HG03457 (cell line): ENCODE measurements at regions not wholly inside any gene's neighbourhood (a gene's known extent, or its start where the extent isn't known, plus 50 kb on each side); places are given as distances from the start of the nearest gene placed in this dataset.
"Not testable (repeated sequence)": the region's sequence is repeated elsewhere in the genome, so short reads cannot be mapped to it uniquely, and the experiment has no call there.

Source experiments
- ATAC-seq: cut with Tn5 transposase; IDR thresholded peaks from one replicate; pipeline ENCODE4 v1.9.1; 2021; ENCODE audit warnings: moderate number of reproducible peaks; ENCODE audit not compliant: unreplicated experiment

DNA sequence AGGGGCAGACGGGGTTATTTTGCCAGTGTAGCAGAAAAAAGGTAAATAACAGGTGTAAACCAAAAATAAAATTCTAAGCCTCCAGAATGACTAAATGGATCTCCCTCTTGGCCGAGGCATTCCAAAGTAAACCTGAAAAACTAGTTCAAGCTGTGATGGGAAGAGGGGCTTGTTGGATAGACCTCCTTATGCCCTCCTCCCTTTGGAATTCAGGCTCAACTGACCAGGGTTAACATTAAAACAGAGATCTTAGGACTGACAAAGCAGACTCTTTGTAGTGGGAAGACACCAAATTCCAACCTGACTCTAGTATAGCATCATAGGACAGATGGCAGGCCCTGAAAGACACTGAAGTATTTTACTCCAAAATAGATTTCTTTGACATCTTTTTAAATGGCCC, 113.8 kb upstream of the ITGB1 start:
- ATAC-seq, result no peak

DNA sequence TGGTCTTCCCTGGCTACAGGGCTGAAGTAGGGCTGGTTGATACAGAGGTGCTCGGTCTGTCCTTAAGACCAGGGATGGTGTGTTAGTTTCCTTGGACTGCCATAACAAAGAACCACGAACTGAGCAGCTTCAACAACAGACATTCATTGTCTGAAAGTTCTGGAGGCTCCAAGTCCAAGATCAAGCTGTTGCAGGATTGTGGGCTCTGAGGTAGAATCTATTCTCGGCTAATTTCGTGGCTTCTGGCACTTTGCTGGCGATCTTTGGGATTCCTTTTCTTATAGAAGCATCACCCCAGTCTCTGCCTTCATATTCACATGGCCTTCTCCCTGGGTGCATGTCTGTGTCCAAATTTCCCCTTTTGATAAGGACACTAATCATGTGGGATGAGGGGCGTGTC, 112.1 kb upstream of the ITGB1 start:
- ATAC-seq, result no peak

DNA sequence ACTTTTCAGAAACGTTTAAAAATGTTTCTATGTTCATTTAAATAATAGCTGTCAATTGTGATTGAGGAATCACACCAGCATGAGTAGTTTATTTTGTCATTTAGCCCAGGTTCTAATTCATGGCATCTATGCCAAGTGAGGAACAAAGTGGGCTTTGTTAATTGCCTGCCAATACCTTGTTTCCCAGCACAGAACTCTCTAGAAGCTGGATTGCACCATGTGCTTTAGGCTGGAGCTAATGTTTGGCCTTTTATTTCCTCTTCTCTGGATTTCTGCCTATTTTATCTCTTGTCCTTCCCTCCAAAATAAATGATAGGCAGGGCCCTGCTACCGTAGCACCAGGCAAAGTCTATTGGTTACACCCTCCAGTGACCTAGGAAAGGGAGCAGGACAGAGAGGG, 109.9 kb upstream of the ITGB1 start:
- ATAC-seq, result no peak

DNA sequence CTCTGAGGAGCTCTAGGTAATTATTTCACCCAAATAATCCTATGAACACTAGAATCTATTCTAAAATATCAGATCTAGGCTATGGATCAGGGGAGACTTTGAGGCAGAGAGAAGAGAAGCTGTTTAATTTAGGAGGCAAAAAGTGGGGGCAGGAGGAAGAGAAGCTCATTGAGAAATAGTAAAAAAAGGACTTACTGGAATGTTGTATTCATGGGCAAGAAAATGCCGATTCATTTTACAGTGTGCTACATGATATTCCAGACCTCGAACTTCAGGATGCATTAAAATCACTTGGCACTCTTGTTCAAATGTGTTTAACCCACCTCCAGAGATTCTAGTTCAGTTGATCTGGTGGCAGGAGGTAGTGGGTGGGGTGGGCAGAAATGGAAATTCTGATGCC, 109.5 kb upstream of the ITGB1 start:
- ATAC-seq, result no peak

- no peak for ATAC-seq
Measured at GRCh38 chr10:33066558-33067236, 108.7 kb upstream of the ITGB1 start.

- no peak for ATAC-seq
Measured at GRCh38 chr10:33065111-33065510, 107.1 kb upstream of the ITGB1 start.

DNA sequence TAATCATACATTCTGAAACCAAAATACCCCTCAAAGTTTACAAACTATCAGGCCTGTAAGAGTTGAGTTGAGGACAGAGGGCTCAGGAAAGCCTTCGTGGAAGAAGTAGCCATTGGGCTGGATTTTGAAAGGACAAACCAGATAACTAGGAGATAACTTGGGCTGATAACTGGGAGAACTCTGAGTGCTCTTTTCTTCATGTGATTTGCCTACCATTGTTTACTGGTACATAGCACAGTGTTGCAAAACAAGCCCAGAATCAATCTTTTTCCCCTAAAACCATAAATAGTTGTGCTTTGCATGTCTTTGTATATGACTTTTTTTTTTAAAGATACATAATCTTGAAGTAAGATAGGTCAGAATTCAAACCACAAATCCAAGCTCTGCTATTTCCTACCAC, 106.7 kb upstream of the ITGB1 start:
- ATAC-seq, result no peak

GRCh38 chr10:33057620-33058019, 99.6 kb upstream of the ITGB1 start:
- no peak for ATAC-seq

DNA sequence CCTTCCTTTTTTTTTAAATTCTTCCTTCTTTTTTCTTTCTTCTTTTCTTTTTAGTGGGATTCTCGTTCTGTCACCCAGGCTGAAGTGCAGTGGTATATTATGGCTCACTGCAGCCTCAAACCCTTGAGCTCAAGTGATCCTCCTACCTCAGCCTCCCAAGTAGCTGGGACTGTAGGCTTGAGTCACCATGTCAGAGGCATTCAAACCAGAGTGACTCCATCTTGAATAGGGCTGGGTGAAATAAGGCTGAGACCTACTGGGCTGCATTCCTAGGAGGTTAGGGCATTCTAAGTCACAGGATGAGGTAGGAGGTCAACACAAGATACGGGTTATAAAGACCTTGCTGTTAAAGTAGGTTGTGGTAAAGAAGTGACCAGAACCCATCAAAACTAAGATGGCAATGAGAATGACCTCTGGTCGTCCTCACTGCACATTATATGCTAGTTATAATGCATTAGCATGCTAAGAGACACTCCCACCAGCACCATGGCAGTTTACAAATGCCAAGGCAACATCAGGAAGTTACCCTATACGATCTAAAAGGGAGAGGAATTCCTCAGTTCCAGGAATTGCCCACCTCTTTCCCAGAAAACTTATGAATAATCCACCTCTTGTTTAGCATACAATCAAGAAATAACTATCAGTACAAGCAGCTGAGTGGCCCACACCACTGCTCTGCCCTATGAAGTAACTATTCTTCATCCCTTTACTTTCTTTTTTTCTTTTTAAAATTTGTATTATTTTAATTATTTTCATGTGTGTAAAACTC, 99.0 kb upstream of the ITGB1 start:
- no peak for ATAC-seq

GRCh38 chr10:33055625-33056024, 97.6 kb upstream of the ITGB1 start:
- no peak for ATAC-seq

GRCh38 chr10:33052915-33053810, 95.1 kb upstream of the ITGB1 start:
- no peak for ATAC-seq

DNA sequence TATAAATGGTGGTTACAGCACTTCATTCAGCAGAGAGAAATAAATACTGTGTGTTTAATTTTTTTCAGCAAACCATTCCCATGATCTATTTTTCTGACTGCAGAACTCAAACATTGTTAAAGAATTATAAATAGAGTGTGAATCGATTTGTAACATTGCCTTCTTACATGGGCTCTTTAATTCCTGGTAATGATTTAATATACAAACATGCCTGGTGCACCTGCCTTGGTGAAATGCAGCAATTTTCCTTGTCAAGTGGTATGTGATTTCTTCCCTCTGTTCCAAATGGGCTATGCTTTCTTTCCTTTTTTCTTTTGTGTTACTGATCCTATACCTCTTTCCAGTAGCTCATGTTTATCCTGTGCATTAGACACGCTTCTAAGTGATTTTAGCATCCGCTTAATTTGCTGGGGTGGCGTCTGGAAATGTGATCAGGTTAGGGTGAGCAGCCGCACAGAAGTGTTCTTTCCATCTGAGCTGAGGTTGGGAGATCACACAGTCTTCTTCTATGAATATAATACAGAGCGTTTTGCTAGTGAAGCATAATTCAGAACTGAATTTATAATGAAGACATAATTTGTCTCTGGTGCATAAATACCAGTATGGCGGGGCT, 94.3 kb upstream of the ITGB1 start:
- no peak for ATAC-seq

DNA sequence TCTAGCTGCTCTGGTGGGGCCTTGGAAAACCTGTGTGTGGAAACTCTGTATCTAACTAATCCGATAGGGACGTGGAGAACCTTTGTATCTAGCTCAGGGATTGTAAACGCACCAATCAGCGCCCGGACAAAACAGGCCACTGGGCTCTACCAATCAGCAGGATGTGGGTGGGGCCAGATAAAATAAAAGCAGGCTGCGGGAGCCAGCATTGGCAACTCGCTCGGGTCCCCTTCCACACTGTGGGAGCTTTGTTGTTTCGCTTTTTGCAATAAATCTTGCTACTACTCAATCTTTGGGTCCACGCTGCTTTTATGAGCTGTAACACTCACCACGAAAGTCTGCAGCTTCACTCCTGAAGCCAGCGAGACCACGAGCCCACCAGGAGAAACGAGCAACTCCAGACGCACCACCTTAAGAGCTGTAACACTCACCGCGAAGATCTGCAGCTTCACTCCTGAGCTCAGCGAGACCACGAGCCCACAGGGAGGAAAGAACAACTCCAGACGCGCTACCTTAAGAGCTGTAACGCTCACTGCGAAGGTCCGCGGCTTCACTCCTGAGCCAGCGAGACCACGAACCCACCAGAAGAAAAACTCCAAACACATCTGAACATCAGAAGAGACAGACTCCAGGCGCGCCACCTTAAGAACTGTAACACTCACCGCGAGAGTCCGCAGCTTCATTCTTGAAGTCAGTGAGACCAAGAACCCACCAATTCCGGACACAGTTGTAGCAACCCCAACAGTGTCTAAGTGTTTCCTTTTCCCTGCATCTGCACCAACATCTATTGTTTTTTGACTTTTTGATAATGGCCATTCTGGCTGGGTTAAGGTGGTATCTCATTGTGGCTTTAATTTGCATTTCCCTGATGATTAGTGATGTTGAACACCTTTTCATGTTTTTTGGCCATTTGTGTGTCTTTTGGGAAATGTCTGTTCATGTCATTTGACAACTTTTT, 92.2 kb upstream of the ITGB1 start:
- ATAC-seq, result not testable (repeated sequence)

DNA sequence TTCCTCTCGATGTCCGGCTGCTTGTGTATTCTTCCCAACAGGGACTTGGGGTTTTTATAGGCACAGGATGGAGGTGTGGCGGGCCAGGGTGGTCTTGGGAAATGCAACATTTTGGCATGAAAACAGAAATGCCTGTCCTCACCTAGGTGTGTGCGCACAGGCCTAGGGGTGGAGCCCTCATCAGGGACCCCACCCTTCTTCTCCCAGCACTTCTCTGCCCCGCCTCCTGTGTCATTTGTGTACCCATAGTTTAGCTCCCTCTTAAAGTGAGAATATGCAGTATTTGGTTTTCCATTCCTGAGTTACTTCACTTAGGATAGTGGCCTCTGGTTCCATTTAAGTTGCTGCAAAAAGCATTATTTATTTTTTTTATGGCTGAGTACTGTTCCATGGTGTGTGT, 90.2 kb upstream of the ITGB1 start:
- ATAC-seq, result no peak

DNA sequence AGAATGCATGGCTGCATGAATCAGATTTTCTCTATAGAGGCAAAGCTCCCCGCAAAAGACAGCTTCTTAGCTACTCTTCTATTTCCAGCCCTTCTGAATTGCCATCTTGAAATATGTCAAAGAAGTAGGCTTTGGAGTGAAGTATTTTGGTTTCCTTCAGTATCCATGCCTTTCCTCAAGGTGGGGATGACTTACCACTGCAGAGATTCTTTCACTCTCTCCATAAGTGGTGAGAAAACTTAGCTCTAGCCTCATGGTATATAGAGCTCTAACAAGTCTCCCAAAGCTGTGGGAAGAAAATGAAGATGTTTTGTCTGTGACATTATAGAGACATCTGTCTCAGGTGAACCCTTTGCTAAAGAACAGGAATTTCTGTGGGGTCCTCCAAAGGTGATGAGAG, 89.6 kb upstream of the ITGB1 start:
- no peak for ATAC-seq

DNA sequence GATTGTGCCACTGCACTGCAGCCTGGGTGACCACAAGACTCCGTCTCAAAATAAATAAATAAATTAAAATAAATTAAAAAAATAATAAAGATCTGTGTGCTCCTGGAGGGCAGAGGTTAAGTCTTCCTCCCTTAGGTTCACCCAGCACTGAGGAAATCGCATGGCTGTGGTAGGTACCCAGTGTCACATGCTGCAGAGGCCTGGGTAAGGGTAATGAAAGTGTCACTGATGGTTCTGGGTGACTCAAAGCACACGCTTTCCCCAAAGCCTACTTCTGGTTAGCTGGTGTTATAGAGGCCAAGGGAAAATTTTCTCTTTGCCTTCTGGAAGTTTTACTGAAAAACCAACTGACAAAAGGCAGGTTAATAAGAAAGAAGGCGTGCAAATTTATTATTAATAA, 88.8 kb upstream of the ITGB1 start:
- ATAC-seq, result no peak

DNA sequence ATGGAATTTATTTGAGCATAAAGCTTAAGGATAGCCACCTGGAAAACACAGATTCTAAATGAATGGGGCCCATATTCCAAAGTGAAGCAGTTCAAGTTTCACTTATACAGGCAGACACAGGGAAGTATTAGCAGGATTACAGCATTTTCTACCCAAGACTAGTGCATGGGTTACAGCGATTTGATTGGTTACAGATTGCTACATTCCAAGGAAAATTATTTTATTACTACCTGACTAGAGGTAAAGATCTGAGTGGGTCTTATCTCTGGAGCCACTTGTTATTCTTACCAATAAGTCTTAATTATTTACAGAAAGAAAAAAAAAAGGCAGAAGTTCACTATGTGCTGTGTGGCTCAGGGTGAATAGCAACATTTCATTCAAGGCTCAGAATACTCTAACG, 87.4 kb upstream of the ITGB1 start:
- ATAC-seq, result no peak

DNA sequence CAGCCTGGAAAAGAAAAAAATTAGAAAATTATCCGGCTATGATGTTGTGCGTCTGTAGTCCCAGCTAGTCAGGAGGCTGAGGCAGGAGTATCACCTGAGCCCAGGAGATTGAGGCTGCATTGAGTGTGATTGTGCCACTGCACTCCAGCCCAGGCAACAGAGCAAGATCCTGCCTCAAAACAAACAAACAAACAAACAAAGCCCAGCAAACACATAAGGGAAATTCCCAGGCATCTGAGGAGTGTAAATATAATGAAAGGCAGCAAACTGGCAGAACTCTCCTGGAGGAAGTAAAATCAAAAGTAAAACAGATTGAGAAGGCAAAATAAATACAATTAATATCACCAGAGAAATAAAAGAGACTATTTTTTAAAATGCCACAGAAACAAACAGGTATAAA, 84.5 kb upstream of the ITGB1 start:
- ATAC-seq, result no peak

DNA sequence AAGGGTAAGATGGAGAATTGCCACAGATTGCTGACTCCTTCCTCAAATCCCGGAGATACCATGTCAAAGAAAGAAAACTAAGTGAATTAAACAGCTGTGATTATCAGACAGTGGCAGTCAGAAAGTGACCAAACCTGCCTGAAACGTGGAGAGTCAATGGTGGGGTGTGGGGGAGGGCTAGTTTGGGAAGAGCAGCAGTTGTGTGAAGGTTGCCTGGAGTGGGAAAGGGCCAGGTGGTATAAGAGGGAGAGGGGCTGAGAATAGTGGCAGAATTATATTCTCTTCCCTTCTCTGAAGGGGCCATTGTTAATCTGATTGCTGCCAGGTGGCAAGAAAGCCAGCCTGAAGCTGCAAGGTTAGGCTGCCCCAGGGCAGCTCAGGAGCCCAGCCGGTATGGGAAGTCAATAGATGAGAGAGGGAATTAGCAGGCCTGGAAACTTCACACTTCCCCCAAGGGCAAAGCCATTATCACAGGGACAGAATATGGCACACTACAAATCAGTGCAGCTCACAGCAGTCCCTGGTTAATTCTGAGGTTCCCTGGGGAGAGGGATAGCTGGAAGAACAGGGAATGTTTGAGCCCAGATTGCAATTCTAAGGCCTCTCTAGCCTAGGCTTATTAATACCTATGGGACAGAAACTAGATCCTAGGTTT, 83.9 kb upstream of the ITGB1 start:
- ATAC-seq, result no peak

- ATAC-seq, result no peak
Measured at GRCh38 chr10:33040436-33040835, 82.4 kb upstream of the ITGB1 start.
